Fibroblast of lung (primary cell): ENCODE measurements at regions not wholly inside any gene's neighbourhood (a gene's known extent, or its start where the extent isn't known, plus 50 kb on each side); places are given as distances from the start of the nearest gene placed in this dataset.

Source experiments
- EZH2 ChIP-seq: IDR thresholded peaks from 2 replicates; pipeline ENCODE4 v1.5.1; 2012; ENCODE audit warnings: low read length, control low read depth, mild to moderate bottlenecking; ENCODE audit errors: missing control alignments
- TF ChIP-seq, protein P1 (sequence below), 2 donors: IDR thresholded peaks in 1 of 2; conservative IDR thresholded peaks in 1 of 2; 1 replicate in 1 of 2; 2 replicates in 1 of 2; pipeline ENCODE4 v1.5.1; 2011 to 2012; ENCODE audit warnings: low read length in 2 of 2, control low read depth in 1 of 2, inconsistent platforms in 1 of 2, low read depth in 1 of 2, mild to moderate bottlenecking in 1 of 2

DNA sequence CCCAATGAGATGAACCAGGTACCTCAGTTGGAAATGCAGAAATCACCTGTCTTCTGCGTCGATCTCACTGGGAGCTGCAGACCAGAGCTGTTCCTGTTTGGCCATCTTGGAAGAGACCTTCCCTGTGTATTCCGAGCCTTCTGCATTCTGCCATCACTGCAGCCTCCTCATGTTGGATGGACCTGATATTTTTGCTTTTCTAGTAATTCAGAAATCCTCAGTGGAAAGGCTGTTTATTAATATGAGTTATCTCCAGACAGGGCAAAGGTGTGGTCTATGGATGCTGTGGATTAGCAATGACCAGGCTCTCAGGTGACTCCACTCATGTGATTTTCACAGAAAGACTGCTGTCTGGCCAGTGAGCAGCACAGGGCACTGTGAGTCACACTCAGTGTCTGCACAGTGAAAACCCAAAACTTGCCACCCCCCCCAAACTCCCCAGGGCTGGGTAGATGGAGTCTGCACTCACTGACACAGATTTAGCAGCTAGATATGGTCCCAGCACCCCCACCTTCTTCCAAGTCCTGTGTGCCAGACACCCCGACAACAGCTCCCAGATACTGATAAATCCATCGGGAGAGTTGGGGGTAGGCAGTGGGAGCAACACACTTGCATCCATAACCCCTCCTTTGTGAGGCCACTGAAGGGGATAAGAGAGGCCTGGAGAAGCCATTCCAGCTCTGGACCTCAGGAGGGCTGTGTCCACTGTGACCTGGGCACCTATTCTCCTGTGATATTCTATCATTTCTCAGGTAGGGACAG lies 75.2 kb upstream of the TOP3B start:
- TF ChIP-seq, protein P1, sequence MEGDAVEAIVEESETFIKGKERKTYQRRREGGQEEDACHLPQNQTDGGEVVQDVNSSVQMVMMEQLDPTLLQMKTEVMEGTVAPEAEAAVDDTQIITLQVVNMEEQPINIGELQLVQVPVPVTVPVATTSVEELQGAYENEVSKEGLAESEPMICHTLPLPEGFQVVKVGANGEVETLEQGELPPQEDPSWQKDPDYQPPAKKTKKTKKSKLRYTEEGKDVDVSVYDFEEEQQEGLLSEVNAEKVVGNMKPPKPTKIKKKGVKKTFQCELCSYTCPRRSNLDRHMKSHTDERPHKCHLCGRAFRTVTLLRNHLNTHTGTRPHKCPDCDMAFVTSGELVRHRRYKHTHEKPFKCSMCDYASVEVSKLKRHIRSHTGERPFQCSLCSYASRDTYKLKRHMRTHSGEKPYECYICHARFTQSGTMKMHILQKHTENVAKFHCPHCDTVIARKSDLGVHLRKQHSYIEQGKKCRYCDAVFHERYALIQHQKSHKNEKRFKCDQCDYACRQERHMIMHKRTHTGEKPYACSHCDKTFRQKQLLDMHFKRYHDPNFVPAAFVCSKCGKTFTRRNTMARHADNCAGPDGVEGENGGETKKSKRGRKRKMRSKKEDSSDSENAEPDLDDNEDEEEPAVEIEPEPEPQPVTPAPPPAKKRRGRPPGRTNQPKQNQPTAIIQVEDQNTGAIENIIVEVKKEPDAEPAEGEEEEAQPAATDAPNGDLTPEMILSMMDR (conservative IDR thresholded peaks at IDR 0.05 in 1 of 2, IDR thresholded peaks at IDR 0.05 in 1 of 2; ENCODE audit: low read depth in 1 of 2, low read length in 2 of 2): no peak
- peak; percentile 20 for TF ChIP-seq EZH2
